Activated CD8-positive, alpha-beta memory T cell treated with anti-CD3 and anti-CD28 coated beads, Interleukin-2, amount 10 ng/mL, durations not matched to agents 7 days and 5 days (primary cell): ENCODE measurements at regions not wholly inside any gene's neighbourhood (a gene's known extent, or its start where the extent isn't known, plus 50 kb on each side); places are given as distances from the start of the nearest gene placed in this dataset.
A peak's percentile ranks its signal among the peaks of the same experiment; 100 is the strongest.
"Not testable (repeated sequence)": the region's sequence is repeated elsewhere in the genome, so short reads cannot be mapped to it uniquely, and the experiment has no call there.

Experiments
- ATAC-seq: fragments of 150-1000 bp; cut with Tn5 transposase; one replicate; pipeline ENCODE4 v1.10.0; 2021; ENCODE audit warnings: moderate library complexity
- CTCF ChIA-PET: fragments of 350-600 bp; sonication (Branson Sonifier 250); formaldehyde crosslinking; loops from one replicate; lab custom pipeline; 2021; ENCODE audit warnings: antibody characterized with exemption; lab: Charles Lee
- DNase-seq: peaks from one replicate; pipeline ENCODE4 v3.0.0-alpha.2; 2020
- H3K27ac Mint-ChIP-seq: one replicate; pipeline ENCODE4 v1.8.0; 2021; ENCODE audit warnings: mild to moderate bottlenecking, mixed read lengths
- H3K27me3 Mint-ChIP-seq: one replicate; pipeline ENCODE4 v1.8.0; 2021; ENCODE audit warnings: mixed read lengths
- H3K36me3 Mint-ChIP-seq: one replicate; pipeline ENCODE4 v1.8.0; 2021; ENCODE audit warnings: mild to moderate bottlenecking, mixed read lengths
- H3K4me1 Mint-ChIP-seq: one replicate; pipeline ENCODE4 v1.8.0; 2021; ENCODE audit warnings: mixed read lengths
- H3K4me3 Mint-ChIP-seq: one replicate; pipeline ENCODE4 v1.8.0; 2021; ENCODE audit warnings: mild to moderate bottlenecking, moderate library complexity, mixed read lengths
- H3K9me3 Mint-ChIP-seq: one replicate; pipeline ENCODE4 v1.8.0; 2022; ENCODE audit warnings: low read depth, mixed read lengths

DNA sequence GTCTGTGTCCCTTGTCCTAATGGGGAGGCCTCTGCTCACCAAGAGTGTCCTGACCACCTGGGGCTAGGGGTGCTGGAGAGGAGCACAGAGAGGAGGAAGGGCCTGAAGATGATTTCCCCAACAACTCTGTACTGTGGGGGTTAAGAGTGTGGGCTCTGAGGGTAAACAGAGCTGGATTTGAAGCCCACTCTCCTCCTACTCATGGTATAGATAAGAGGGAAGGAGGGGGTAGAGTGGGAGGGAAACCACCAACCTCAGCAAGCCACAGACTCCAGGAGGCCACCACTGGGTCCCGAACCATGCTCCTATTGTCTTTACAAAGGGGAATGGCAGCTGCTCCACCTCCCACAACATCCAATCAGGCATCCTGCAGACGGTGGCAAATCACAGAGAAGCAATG is 103.6 kb upstream of the RNU6-1 start:
- Mint-ChIP-seq H3K4me3 (no peak overlapping the region), H3K27me3 (no peaks in the 10 kb centered on the region), H3K4me1 (peaks cover 11% of the 10 kb centered on the region), H3K9me3 (peaks cover 4% of the 10 kb centered on the region), H3K27ac (no peak overlapping the region), H3K36me3 (no peaks in the 10 kb centered on the region)
- DNase-seq (no peak), ATAC-seq (no peak)
- CTCF ChIA-PET, result no interaction called here

DNA sequence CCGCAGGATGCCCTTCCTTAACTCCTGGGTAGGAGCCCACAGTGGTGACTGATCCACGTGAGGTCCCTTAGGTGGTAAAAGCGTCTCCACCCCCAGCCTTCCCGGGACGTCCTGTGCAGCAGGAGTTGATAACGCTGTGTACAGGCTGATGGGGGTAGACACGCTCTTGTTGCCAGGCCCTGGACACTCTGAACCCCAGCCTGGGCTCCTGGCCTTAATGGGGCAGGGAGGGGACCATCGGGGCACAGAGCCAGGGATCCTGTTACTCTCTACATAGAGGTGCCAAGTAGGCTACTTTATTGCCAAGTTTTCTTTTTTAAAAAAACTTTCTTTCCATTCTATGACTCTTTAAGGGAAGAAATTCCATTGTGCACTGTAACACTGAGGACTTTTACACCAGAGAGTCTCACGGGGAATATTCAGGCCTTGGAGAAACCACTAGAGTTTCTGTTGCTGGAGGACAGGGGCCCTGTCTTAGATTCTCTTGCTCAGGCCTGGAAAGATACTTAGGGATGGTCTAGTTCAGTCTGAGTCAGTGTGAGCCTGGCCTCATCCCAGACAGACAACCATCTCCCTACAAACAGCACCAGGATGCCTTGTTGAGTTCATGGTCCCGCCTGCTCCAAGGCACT is 104.3 kb upstream of the RNU6-1 start:
- CTCF ChIA-PET, result no interaction called here
- H3K27ac Mint-ChIP-seq, result no peak overlapping the region
- no peak for ATAC-seq

GRCh38 chr15:67945131-67945530 is 105.3 kb upstream of the RNU6-1 start:
- no peak for ATAC-seq
- CTCF ChIA-PET, result interaction anchor here (1.0 kb wide), 1 partner anchor 14 kb away, joined by 3 read pairs; no protein-coding TSS in a partner anchor
- no peak overlapping the region for H3K4me3 Mint-ChIP-seq
- DNase-seq, result no peak
- H3K4me1 Mint-ChIP-seq, result peaks cover 11% of the 10 kb centered on the region
- H3K9me3 Mint-ChIP-seq, result peaks cover 4% of the 10 kb centered on the region
- H3K27me3 Mint-ChIP-seq, result no peaks in the 10 kb centered on the region
- peaks cover 2% of the 10 kb centered on the region for H3K36me3 Mint-ChIP-seq
- H3K27ac Mint-ChIP-seq, result no peak overlapping the region

More for the DNA sequence above, 104.3 kb upstream of the RNU6-1 start:
- no peak for DNase-seq
- peaks cover 2% of the 10 kb centered on the region for H3K36me3 Mint-ChIP-seq
- peaks cover 4% of the 10 kb centered on the region for H3K9me3 Mint-ChIP-seq
- no peaks in the 10 kb centered on the region for H3K27me3 Mint-ChIP-seq
- peaks cover 11% of the 10 kb centered on the region for H3K4me1 Mint-ChIP-seq
- no peak overlapping the region for H3K4me3 Mint-ChIP-seq

GRCh38 chr15:67945951-67946700 is 106.3 kb upstream of the RNU6-1 start:
- peaks cover 4% of the 10 kb centered on the region for H3K9me3 Mint-ChIP-seq
- peak overlapping the region; percentile 62 for H3K4me3 Mint-ChIP-seq
- DNase-seq, result no peak
- CTCF ChIA-PET, result interaction anchor here (1.0 kb wide), 1 partner anchor 15 kb away, joined by 3 read pairs; no protein-coding TSS in a partner anchor
- H3K4me1 Mint-ChIP-seq, result peaks cover 11% of the 10 kb centered on the region
- peak; percentile 39 for ATAC-seq
- H3K27ac Mint-ChIP-seq, result peak overlapping the region; percentile 86
- peaks cover 5% of the 10 kb centered on the region for H3K36me3 Mint-ChIP-seq
- H3K27me3 Mint-ChIP-seq, result peaks cover under 1% of the 10 kb centered on the region

DNA sequence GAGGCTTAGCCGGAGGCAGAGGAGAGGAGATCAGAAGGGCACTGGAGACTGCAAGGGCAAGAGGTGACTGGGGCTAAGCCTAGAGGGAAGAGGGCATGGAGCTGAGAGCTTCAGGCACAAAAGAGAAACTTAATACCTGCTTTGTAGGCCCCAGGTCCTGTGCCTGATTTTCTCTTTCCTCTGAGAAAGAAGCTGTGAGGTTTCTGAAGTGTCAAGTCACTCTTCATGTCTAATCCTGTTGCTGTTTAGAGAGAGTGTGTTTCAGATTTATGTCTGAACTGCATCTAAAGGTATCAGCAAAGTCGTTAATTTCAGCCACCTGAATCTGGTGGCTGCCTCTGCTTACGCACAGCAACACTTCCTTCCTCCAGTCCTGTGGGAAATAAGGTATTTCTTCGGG is 106.9 kb upstream of the RNU6-1 start:
- peaks cover 11% of the 10 kb centered on the region for H3K4me1 Mint-ChIP-seq
- H3K9me3 Mint-ChIP-seq, result peaks cover 4% of the 10 kb centered on the region
- peak overlapping the region; percentile 62 for H3K4me3 Mint-ChIP-seq
- no peak for DNase-seq
- H3K36me3 Mint-ChIP-seq, result peaks cover 8% of the 10 kb centered on the region
- H3K27ac Mint-ChIP-seq, result peak overlapping the region; percentile 86
- CTCF ChIA-PET, result no interaction called here
- peak; percentile 27 for ATAC-seq
- peaks cover 7% of the 10 kb centered on the region for H3K27me3 Mint-ChIP-seq

DNA sequence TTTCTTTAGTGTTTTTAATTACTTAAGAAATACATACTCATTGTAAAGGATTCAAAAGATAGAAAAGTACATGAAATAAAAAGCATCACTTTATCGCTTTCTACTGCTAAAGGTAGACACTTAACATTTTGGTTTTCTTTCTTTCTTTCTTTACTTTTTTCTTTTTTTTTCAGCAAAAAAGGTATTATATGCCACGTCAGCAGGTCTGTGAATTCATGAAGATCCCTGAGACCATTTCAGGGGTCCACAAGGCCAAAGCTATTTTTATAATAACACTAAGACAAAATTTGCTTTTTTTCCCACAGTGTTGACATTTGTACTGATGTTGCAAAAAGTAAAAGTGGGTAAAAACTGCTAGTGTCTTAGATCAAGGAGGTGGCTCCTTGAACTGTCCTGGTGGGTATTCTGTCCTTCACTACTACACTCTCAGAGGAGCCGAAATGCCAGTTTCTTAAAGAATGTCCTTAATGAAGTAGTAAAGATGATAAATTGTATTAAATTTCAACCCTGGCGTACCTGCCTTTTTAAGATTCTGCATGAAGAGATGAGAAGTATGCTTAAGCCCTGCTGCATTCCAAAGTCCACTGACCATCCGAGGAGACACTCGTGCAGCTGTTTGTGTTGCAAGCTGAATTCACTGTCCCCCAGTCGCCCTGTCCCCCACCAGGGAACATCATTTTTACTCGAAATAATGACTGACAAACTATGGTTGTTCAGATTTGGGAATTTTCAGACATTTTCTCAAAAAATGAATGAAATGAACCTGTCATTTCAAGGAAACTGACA is 106.7 kb upstream of the PIAS1 start:
- Mint-ChIP-seq H3K4me1 (peaks cover 11% of the 10 kb centered on the region), H3K9me3 (peaks cover 4% of the 10 kb centered on the region), H3K4me3 (no peak overlapping the region), H3K27me3 (peaks cover 10% of the 10 kb centered on the region), H3K36me3 (peaks cover 8% of the 10 kb centered on the region), H3K27ac (no peak overlapping the region)
- CTCF ChIA-PET, result no interaction called here
- no peak for DNase-seq
- ATAC-seq, result no peak

DNA sequence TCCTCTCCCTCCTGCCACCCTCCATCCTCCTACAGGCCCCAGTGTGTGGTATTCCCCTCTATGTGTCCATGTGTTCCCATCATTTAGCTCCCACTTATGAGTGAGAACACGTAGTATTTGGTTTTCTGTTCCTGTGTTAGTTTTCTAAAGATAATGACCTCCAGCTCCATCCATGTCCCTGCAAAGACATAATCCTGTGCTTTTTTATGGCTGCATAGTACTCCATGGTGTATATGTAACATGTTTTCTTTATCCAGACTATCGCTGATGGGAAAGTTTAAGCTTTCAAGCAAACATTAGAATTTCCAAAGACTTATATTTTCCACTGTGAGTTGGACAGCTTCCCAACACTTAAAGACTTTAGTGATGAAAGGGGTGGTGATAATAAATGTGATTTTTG is 105.9 kb upstream of the PIAS1 start:
- peaks cover 8% of the 10 kb centered on the region for H3K36me3 Mint-ChIP-seq
- no peak overlapping the region for H3K27ac Mint-ChIP-seq
- peaks cover 15% of the 10 kb centered on the region for H3K27me3 Mint-ChIP-seq
- peaks cover 13% of the 10 kb centered on the region for H3K4me1 Mint-ChIP-seq
- CTCF ChIA-PET, result interaction anchor here (1.0 kb wide), 1 partner anchor 20 kb away, joined by 3 read pairs; no protein-coding TSS in a partner anchor
- no peak overlapping the region for H3K4me3 Mint-ChIP-seq
- ATAC-seq (no peak), DNase-seq (no peak)
- H3K9me3 Mint-ChIP-seq, result peaks cover 4% of the 10 kb centered on the region

DNA sequence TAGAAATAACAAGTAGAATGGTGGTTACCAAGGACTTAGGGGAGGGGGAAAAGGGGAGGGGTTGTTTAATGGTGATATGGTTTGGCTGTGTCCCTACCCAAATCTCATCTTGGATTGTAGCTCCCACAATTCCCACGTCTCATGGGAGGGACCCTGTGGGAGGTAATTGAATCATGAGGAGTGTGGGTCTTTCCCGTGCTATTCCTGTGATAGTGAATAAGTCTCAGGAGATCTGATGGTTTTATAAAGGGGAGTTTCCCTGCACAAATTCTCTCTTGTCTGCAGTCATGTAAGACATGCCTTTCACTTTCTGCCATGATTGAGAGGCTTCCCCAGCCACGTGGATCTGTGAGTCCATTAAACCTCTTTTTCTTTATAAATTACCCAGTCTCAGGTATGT is 102.9 kb upstream of the PIAS1 start:
- H3K27ac Mint-ChIP-seq, ATAC-seq, CTCF ChIA-PET, H3K9me3 Mint-ChIP-seq, H3K4me3 Mint-ChIP-seq, DNase-seq, H3K36me3 Mint-ChIP-seq: not testable (repeated sequence)
- Mint-ChIP-seq H3K27me3 (peaks cover 15% of the 10 kb centered on the region), H3K4me1 (peaks cover 33% of the 10 kb centered on the region)

GRCh38 chr15:67953299-67953698 is 100.8 kb upstream of the PIAS1 start:
- no peak overlapping the region for H3K4me3 Mint-ChIP-seq
- peaks cover 21% of the 10 kb centered on the region for H3K27me3 Mint-ChIP-seq
- H3K4me1 Mint-ChIP-seq, result peaks cover 28% of the 10 kb centered on the region
- CTCF ChIA-PET, result no interaction called here
- H3K9me3 Mint-ChIP-seq, result peaks cover 6% of the 10 kb centered on the region
- H3K27ac Mint-ChIP-seq, result no peak overlapping the region
- ATAC-seq (peak; percentile 27), DNase-seq (no peak)
- peaks cover 12% of the 10 kb centered on the region for H3K36me3 Mint-ChIP-seq

DNA sequence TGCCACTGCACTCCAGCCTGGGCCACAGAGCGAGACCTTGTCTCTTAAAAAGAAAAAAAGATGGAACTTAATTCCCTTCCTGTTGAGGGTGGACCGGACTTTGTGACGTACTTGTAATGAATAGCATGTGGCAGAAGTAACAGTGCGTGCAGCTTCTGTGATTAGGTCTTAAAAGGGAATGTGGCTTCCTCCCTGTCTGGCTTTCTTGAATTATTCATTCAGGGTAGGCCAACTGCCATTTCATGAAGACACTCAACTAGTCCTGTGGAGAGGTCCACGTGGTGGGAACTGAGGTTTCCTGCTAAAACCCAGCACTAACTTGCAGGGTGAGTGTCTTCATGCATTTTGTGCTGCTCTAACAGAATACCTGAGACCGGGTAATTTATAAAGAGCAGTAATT is 98.9 kb upstream of the PIAS1 start:
- ATAC-seq (peak; percentile 74), DNase-seq (peak; percentile 77)
- peak overlapping the region; percentile 71 for H3K27ac Mint-ChIP-seq
- CTCF ChIA-PET, result no interaction called here
- peaks cover 30% of the 10 kb centered on the region for H3K4me1 Mint-ChIP-seq
- H3K36me3 Mint-ChIP-seq, result peaks cover 11% of the 10 kb centered on the region
- peaks cover 4% of the 10 kb centered on the region for H3K9me3 Mint-ChIP-seq
- H3K27me3 Mint-ChIP-seq, result peaks cover 37% of the 10 kb centered on the region
- H3K4me3 Mint-ChIP-seq, result no peak overlapping the region

GRCh38 chr15:67957435-67958132 is 96.5 kb upstream of the PIAS1 start:
- Mint-ChIP-seq H3K4me3 (no peak overlapping the region), H3K36me3 (peaks cover 8% of the 10 kb centered on the region), H3K27me3 (peaks cover 33% of the 10 kb centered on the region), H3K4me1 (peaks cover 43% of the 10 kb centered on the region), H3K9me3 (peaks cover 4% of the 10 kb centered on the region), H3K27ac (no peak overlapping the region)
- DNase-seq (no peak), ATAC-seq (no peak)
- CTCF ChIA-PET, result interaction anchor here (0.7 kb wide), 1 partner anchor 11 kb away, joined by 3 read pairs; no protein-coding TSS in a partner anchor

- peak overlapping the region; percentile 60 for H3K4me3 Mint-ChIP-seq
- ATAC-seq, result no peak
Observed at GRCh38 chr15:67967871-67968431, 86.2 kb upstream of the PIAS1 start.

More at GRCh38 chr15:67967871-67968431, 86.2 kb upstream of the PIAS1 start:
- H3K9me3 Mint-ChIP-seq, result no peaks in the 10 kb centered on the region
- CTCF ChIA-PET, result interaction anchor here (0.7 to 1.2 kb wide), 2 partner anchors 10 to 20 kb away, joined by 3 read pairs; no protein-coding TSS in a partner anchor
- peaks cover 60% of the 10 kb centered on the region for H3K27me3 Mint-ChIP-seq
- no peak for DNase-seq
- H3K36me3 Mint-ChIP-seq, result no peaks in the 10 kb centered on the region
- peaks cover 7% of the 10 kb centered on the region for H3K4me1 Mint-ChIP-seq
- H3K27ac Mint-ChIP-seq, result no peak overlapping the region
